Mucosa of descending colon (tissue), 3 donors: ENCODE measurements at regions not wholly inside any gene's neighbourhood (a gene's known extent, or its start where the extent isn't known, plus 50 kb on each side); places are given as distances from the start of the nearest gene placed in this dataset.

Source experiments
- ATAC-seq: fragments of 200-7000 bp; cut with Tn5 transposase; one replicate; pipeline ENCODE4 v1.9.1; 2020; ENCODE audit warnings: mild to moderate bottlenecking, moderate library complexity
- DNase-seq, 3 donors: peaks; one replicate each; pipeline ENCODE4 v3.0.0-alpha.2; 2020
- H3K36me3 ChIP-seq: fragments of 200-600 bp; one replicate; pipeline ENCODE4 v1.8.0; 2021; ENCODE audit warnings: low read depth, mild to moderate bottlenecking
- H3K4me1 ChIP-seq: fragments of 200-600 bp; one replicate; pipeline ENCODE4 v1.8.0; 2021; ENCODE audit warnings: low read depth, mild to moderate bottlenecking
- H3K4me3 ChIP-seq: fragments of 200-600 bp; one replicate; pipeline ENCODE4 v1.8.0; 2021; ENCODE audit warnings: mild to moderate bottlenecking
- H3K9me3 ChIP-seq: fragments of 200-600 bp; one replicate; pipeline ENCODE4 v1.8.0; 2021; ENCODE audit warnings: mild to moderate bottlenecking
- CTCF ChIP-seq: fragments of 200-600 bp; IDR thresholded peaks from one replicate; pipeline ENCODE4 v1.8.0; 2022; ENCODE audit warnings: antibody characterized with exemption, mild to moderate bottlenecking
- intact Hi-C, 2 donors: fragments of 100-400 bp; cut with DNase I in 1 of 2; cut with micrococcal nuclease in 1 of 2; formaldehyde crosslinking; loops; one replicate each; pipeline versions ENCODE4 v1.11.0 to v1.11.1; 2022; cut with DNase I, micrococcal nuclease
- donor health status: DM: no; HTN: no; CAD: no; lungs with moderate emphysema.
- donor health status: DM: no; HTN: no; CAD: no.
- donor health status: DM: no; HTN: yes; CAD: no.

GRCh38 chr4:37071576-37071975 lies 173.0 kb upstream of the NWD2 start:
- ATAC-seq (no peak), DNase-seq (no peak)
- Histone ChIP-seq H3K9me3 (no peaks in the 10 kb centered on the region), H3K36me3 (no peaks in the 10 kb centered on the region), H3K4me3 (no peak overlapping the region), H3K4me1 (no peaks in the 10 kb centered on the region)
- no peak for TF ChIP-seq CTCF
- intact Hi-C loops, result no loop called here

GRCh38 chr4:37073226-37073840 lies 171.2 kb upstream of the NWD2 start:
- no peak for TF ChIP-seq CTCF
- H3K4me3 ChIP-seq, result no peak overlapping the region
- H3K9me3 ChIP-seq, result no peaks in the 10 kb centered on the region
- no peaks in the 10 kb centered on the region for H3K4me1 ChIP-seq
- no peaks in the 10 kb centered on the region for H3K36me3 ChIP-seq
- DNase-seq (no peak), ATAC-seq (no peak)
- intact Hi-C loops, result no loop called here

GRCh38 chr4:37082912-37083311 lies 161.6 kb upstream of the NWD2 start:
- Histone ChIP-seq H3K4me1 (no peaks in the 10 kb centered on the region), H3K4me3 (no peak overlapping the region), H3K9me3 (peaks cover 6% of the 10 kb centered on the region), H3K36me3 (no peaks in the 10 kb centered on the region)
- no peak for ATAC-seq
- no peak for DNase-seq
- intact Hi-C loops, result no loop called here
- no peak for TF ChIP-seq CTCF

GRCh38 chr4:37095925-37096324 lies 148.6 kb upstream of the NWD2 start:
- DNase-seq (peak in 1 of 3 donors; percentile 9), ATAC-seq (peak; percentile 82)
- peaks cover 5% of the 10 kb centered on the region for H3K9me3 ChIP-seq
- intact Hi-C loops, result no loop called here
- H3K4me1 ChIP-seq, result no peaks in the 10 kb centered on the region
- no peak for TF ChIP-seq CTCF
- H3K36me3 ChIP-seq, result no peaks in the 10 kb centered on the region
- H3K4me3 ChIP-seq, result no peak overlapping the region

- Histone ChIP-seq H3K9me3 (no peaks in the 10 kb centered on the region), H3K36me3 (no peaks in the 10 kb centered on the region), H3K4me3 (no peak overlapping the region), H3K4me1 (no peaks in the 10 kb centered on the region)
- no peak for TF ChIP-seq CTCF
- intact Hi-C loops, result no loop called here
- ATAC-seq (no peak), DNase-seq (no peak)
Measured at GRCh38 chr4:37101182-37101581, 143.4 kb upstream of the NWD2 start.

GRCh38 chr4:37101686-37102085 lies 142.9 kb upstream of the NWD2 start:
- DNase-seq, result no peak
- Histone ChIP-seq H3K36me3 (no peaks in the 10 kb centered on the region), H3K4me1 (no peaks in the 10 kb centered on the region), H3K9me3 (no peaks in the 10 kb centered on the region), H3K4me3 (no peak overlapping the region)
- ATAC-seq, result no peak
- intact Hi-C loops, result no loop called here
- no peak for TF ChIP-seq CTCF
